ENCODE measurements at regions not wholly inside any gene's neighbourhood (a gene's known extent, or its start where the extent isn't known, plus 50 kb on each side); places are given as distances from the start of the nearest gene placed in this dataset.

- TF ChIP-seq EZH2phosphoT487 (IDR thresholded peaks at IDR 0.05) (no peak), EZH2 (IDR thresholded peaks at IDR 0.05) (no peak), CTCF (IDR thresholded peaks at IDR 0.05) (no peak)
Observed at GRCh38 chr16:88128556-88128955, 177.3 kb downstream of the BANP start.
